MM.1S (cell line): ENCODE measurements at regions not wholly inside any gene's neighbourhood (a gene's known extent, or its start where the extent isn't known, plus 50 kb on each side); places are given as distances from the start of the nearest gene placed in this dataset.

Source experiments
- EZH2 ChIP-seq: fragments of 300-600 bp; sonication (generic); optimal IDR thresholded peaks from 2 replicates; pipeline ENCODE3; 2017; ENCODE audit warnings: low read depth, mild to moderate bottlenecking, antibody characterized with exemption, low read length, mixed read lengths
- EZH2phosphoT487 ChIP-seq: fragments of 300-600 bp; sonication (generic); IDR thresholded peaks from 2 replicates; pipeline ENCODE4 v1.6.1; 2018; ENCODE audit warnings: antibody characterized with exemption, low read length
- TF ChIP-seq, protein P1 (sequence below): fragments of 300-600 bp; sonication (generic); IDR thresholded peaks from 2 replicates; pipeline ENCODE4 v1.5.1; 2016; ENCODE audit warnings: antibody characterized with exemption, low read length, mixed read lengths

GRCh38 chr11:43579171-43579918 is 101.2 kb upstream of the HSD17B12 start:
- TF ChIP-seq, protein P1, sequence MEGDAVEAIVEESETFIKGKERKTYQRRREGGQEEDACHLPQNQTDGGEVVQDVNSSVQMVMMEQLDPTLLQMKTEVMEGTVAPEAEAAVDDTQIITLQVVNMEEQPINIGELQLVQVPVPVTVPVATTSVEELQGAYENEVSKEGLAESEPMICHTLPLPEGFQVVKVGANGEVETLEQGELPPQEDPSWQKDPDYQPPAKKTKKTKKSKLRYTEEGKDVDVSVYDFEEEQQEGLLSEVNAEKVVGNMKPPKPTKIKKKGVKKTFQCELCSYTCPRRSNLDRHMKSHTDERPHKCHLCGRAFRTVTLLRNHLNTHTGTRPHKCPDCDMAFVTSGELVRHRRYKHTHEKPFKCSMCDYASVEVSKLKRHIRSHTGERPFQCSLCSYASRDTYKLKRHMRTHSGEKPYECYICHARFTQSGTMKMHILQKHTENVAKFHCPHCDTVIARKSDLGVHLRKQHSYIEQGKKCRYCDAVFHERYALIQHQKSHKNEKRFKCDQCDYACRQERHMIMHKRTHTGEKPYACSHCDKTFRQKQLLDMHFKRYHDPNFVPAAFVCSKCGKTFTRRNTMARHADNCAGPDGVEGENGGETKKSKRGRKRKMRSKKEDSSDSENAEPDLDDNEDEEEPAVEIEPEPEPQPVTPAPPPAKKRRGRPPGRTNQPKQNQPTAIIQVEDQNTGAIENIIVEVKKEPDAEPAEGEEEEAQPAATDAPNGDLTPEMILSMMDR, result peak; percentile 37
- no peak for TF ChIP-seq EZH2
- no peak for TF ChIP-seq EZH2phosphoT487
